ENCODE measurements at regions not wholly inside any gene's neighbourhood (a gene's known extent, or its start where the extent isn't known, plus 50 kb on each side); places are given as distances from the start of the nearest gene placed in this dataset.
"Not testable (repeated sequence)": the region's sequence is repeated elsewhere in the genome, so short reads cannot be mapped to it uniquely, and the experiment has no call there.

DNA sequence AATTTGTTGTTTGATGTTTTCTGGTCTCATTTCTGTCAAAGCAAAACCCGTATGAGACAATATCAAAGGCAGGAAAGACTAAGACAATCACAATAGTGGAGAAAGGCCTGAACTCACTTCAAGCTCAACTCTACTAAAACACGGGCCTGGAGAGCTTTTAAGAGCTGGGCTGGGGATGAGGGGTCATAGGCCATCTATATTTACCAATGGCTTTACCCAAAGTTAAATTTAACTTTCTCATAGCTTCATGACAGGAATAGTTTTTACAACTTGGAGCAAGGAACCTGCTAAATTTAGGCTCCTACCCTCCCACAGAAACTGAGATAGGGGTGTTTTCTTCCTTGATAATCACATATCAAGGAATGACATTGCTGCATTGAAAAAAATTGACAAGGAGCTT, 223.4 kb upstream of the CHORDC1 start:
- no peak for DNase-seq (ENCODE audit: low read depth in 2 of 2)

DNA sequence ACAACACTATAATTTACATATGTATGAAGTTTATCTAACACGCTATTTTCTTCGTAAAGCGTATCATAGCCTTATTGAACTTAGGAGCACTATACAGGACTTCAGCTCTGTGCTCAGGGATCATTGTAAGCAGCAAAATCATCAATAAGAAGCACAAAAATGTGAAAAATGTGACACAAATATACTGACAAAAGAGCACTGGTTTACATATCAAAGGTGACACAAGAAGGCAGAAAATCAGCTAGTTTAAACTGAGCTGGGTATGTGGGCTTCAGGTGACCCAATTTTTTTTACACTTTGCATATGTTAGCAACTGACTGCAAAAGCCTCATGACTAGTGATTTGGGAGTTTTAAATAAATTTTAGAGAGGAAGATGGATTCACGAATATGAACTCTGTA, 215.2 kb upstream of the CHORDC1 start:
- no peak for DNase-seq (ENCODE audit: low read depth in 2 of 2)

DNA sequence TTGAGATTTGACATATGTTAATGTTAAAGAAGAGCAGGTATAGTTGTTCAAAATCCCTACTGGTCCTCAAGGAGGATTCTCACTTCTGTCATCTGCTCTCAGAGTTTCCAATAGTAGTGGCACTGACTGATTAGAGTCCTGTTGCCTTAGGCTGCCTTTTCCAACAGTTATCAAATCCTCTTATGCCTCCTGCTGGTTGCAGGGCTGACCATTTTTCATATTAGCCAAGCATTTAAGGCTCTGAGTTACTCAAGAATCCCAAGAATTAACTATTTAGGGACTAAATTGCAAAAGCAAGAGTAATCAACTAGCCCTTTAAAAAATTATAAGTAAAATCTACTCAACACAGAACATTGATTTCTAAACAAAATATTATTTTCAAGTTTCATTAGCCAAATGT, 212.0 kb upstream of the CHORDC1 start:
- DNase-seq (ENCODE audit: low read depth in 2 of 2) = no peak

DNA sequence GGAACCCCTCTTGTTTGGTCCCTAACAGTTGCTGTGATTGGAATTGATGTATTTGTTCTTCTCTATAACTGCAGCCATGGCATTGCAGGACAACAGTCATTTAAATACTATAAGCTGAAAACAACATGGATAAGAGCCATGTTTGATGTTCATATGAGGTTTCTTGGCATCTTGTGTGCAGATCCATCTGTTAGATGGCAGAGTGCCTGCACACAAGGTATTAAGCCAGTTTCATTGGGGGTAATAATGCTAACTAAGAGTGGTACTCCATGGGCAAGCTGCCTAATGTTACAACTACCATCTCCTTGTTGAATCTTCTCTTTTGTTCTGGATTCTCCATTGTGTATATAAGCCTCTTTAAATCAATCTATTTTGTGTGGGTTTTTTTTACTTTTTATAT, 206.0 kb upstream of the CHORDC1 start:
- DNase-seq (ENCODE audit: low read depth in 2 of 2) = no peak

DNA sequence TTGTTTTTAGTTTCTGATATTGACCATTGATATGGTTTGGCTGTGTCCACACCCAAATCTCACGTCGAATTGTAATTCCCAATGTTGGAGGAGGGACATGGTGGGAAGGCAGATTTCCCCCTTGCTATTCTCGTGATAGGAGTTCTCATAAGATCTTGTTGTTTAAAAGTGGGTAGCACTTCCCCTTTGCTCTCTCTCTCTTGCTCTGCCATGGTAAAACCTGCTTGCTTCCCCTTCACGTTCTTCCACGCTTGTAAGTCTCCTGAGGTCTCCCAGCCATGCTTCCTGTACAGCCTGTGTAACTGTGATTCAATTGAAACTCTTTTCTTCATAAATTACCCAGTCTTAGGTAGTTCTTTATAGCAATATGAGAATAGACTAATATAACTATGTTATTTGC, 203.6 kb upstream of the CHORDC1 start:
- no peak for DNase-seq (ENCODE audit: low read depth in 2 of 2)

DNA sequence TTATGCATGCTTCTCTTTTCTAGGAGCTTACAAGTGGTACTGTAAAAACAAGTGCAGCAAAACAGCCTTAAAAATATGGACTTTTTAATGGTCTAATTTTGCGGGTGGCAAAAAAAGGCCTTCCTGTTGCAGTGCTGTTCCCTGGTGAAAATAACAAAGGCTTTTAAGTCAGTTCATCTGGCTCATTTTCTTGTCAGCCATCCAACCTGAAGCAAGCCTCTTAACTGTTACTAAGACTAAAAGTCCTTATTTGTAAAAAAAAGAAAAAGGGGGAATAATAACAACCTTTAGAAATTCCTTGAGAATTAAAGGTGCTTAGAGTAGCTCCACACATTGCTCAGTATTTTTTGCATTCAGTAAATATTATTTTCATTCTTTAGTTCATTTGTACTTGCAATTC, 200.5 kb upstream of the CHORDC1 start:
- no peak for DNase-seq (ENCODE audit: low read depth in 2 of 2)

DNA sequence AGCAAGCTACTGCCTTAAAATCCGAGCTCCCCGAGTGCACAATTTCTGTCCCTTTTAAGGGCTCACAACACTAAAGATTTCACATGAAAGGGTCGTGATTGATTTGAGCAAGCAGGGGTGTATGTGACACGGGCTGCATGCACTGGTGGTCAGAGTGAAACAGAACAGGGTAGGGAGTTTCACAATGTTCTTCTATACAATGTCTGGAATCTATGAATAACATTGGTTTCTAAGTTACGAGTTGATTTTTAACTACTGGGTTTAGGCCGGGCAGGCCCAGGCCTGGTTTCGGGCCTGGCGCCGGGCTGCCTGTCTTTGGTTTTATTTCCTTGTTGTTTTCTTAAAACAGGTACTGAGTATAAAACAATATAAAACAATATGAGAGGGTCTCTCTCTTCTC, 199.9 kb upstream of the CHORDC1 start:
- DNase-seq (ENCODE audit: low read depth in 2 of 2) = not testable (repeated sequence)

DNA sequence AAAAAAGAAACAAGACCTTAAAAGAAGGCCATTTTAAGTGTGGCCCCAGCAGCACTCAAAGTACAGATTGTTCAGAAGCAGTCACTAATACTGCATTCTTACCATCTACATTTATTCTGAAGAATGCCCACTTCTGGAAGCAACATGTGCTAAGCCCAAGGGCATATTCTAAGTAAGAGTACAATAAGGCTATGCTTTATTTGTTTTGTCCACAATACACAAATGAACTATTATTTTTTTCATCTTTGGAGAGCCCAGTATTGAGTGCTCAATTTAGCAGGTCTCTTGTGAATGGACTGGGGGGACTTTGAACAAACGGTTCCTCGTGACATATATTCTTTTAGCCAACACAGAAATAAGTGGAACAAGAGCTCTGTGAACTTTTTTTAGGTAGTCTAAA, 191.4 kb upstream of the CHORDC1 start:
- DNase-seq (ENCODE audit: low read depth in 2 of 2) = no peak

DNA sequence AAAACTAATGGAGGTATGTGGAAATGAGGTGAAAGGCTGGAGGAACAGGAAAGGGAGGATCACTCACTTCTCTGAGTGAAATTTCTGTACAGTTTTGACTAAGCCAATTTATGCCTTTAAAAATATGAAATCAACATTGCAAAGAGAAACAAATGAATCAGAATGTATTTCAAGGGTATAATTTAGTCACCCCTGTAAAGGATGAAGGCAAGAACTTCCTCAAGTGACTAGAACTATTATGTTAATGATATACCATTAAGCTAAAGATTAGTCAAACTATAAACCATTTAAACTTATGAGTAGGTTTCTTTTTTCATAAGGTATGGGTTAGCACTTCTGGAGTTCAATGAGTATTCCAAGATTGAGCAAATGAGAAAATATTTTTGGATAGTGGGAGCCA, 184.5 kb upstream of the CHORDC1 start:
- DNase-seq (ENCODE audit: low read depth in 2 of 2) = no peak

DNA sequence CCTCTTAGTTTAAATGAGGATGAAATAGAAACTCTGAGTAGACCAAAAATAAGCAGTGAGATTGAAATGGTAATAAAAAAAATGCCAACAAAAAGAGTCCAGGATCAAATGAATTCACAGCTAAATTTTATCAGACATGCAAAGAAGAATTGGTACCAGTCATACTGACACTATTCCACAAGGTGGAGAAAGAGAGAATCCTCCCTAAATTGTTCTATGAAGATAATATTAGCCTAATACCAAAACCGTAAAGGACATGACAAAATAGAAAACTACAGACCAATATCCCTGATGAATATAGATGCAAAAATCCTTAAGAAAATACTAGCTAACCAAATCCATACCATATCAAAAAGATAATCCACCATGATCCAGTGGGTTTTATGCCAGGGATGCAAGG, 169.8 kb upstream of the CHORDC1 start:
- DNase-seq (ENCODE audit: low read depth in 2 of 2) = no peak

DNA sequence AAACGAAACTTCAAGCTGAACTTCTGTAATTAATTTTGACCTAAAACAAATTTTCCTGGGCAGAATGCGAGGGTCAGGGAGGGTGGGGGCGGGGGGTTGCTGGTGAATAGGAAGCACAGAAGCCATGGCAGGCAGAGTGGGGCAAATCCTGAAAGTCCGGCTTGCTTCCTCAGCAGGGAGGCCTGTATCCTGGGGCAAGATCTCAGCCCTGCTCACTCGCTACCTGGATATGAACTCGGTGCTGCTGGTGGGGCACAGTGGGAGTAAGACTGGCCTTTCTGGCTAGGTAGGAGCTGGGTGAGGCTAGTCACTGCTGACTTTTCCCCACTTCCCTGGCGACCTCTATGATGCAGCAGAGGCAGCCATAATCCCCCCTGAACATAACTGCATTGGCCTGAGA, 168.9 kb upstream of the CHORDC1 start:
- DNase-seq (ENCODE audit: low read depth in 2 of 2) = no peak

DNA sequence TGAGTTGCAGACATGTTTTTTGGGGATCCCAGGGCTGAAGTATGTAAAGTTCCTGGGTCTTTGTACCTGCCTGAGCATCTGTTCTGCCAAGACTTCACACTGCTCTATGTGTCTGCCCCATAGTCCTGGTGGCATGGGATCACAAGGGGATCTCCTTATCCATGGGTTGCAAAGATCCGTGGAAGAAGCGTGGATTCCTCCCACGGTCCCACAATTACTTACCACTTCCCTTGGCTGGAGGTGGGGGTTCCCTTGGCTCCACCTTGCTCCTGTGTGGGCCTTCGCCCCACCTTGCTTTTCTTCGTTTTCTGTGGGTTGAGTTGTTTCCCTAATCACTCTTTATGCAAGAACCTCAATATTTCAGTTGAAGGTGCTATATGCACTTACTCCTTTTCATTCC, 157.4 kb upstream of the CHORDC1 start:
- no peak for DNase-seq (ENCODE audit: low read depth in 2 of 2)

DNA sequence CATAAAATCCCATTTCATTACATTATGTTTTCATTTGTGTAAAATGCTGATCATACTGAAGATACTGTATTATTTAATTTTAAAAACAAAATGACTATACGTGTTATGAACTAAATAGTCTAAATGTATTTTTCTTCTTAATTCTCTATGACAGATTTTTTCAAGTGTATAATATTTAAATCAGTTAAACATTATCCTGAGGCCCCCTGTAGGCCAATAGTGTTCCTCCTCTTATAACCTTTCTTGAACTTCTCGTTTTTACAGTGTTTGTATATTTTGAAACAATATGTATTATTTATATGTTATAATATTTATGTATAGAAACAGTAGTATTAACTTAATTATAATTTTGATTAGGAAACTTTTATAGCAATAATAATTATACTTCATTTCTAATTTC, 151.1 kb upstream of the CHORDC1 start:
- no peak for DNase-seq (ENCODE audit: low read depth in 2 of 2)

DNA sequence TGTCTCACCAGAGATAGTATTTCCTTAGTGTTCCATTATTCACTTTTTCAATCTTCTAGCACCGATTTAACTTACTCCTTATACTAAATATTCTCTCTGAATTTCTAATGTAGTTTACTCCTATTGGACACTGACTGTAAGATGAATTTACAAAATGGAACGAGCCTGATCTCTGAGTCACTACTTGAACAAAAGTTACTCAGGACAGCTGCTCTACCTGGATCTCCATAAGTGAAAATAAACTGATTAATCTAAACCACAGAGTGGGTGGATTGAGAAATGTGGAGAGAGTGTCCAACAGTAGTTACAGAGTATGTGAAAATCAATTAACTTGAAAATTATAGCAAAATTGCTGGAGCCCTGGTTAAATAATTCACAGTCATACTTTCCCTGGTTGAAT, 141.7 kb upstream of the CHORDC1 start:
- no peak for DNase-seq (ENCODE audit: low read depth in 2 of 2)

DNA sequence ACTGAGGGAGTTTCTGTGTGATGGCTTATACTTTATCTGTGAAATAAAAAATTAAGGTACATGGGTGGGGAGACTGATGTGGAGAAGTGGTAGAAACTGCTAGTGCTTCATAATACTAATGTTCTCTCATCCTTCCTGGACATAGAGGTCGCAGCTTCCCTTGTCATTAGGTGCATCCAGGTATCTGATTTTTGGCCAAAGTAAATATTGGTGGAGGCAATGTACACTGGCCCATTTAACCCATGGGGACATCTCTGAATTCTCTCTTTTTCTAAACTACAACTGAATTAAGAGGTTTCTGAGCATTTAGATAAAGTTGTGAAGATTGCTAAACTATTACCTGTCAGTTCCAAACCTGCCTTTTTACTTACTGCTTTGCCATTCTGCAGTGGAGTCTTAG, 140.9 kb upstream of the CHORDC1 start:
- no peak for DNase-seq (ENCODE audit: low read depth in 2 of 2)

DNA sequence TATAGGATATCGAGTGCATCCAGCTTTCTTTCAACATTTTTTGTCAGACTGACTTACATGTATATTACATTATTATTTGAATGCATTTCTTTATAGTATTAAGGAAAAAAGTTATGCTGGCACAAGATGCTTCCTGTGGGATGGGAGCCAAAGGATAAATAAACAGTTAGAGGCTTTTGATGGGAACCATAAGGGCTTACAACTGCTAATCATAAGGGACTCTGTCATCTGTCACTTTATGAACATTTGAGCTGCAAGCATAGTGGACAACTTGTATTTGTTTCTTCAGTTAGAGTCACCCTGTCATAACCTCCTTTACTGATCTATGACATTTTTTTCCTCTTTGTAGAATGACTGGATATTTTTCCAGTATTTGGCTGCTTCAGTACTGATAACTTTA, 132.4 kb upstream of the CHORDC1 start:
- DNase-seq (ENCODE audit: low read depth in 2 of 2) = no peak

DNA sequence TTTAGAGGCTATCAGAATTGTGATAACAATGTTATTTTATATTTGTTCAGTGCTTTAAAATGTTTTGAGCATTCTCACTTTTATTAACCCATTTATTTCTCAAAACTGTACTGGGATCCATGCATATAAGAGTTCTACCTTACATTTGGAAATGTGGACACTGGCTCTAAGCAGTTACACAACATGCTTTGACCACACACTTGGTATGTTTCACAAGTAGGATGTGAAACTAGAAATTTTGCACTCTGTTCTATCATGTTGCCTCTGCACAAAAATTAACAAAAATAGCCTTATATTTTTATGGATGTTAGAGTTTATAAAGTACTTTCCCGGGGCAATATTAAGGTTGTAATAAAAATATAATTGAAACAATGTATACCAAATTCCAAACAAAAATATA, 126.9 kb upstream of the CHORDC1 start:
- no peak for DNase-seq (ENCODE audit: low read depth in 2 of 2)

DNA sequence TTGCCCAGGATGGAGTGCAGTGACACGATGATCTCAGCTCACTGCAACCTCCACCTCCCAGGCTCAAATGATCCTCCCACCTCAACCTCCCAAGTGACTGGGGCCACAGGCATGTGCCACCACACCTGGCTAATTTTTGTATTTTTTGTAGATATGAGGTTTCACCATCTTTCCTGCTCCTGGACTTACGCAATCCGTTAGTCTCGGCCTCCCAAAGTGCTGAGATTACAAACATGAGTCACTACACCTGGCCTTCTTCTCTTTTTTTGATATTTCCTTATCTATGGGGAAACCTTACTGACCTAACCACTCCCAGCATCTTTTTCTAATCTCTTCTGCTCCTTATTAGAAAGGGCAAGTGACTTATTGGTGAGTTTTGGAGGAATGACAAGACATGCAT, 121.7 kb upstream of the CHORDC1 start:
- DNase-seq (ENCODE audit: low read depth in 2 of 2) = no peak

DNA sequence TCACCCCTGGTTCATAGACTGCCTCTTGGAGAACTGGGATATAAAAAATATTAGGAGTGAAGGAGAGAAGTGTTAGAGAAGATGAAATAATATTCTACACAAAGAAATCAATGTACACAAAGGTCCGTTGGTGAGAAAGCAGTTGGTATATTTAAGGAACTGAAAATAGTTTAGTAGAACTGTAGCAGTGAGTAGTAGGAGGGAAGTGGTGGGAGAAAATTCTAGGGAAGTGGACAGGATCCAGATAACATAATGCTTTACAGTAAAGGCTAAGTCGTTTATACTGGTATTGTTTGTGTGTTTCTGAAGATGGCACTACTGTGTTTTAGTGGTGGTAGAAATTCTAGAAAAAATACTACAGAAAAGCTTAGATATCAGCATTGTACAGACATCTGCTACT, 120.8 kb upstream of the CHORDC1 start:
- no peak for DNase-seq (ENCODE audit: low read depth in 2 of 2)

DNA sequence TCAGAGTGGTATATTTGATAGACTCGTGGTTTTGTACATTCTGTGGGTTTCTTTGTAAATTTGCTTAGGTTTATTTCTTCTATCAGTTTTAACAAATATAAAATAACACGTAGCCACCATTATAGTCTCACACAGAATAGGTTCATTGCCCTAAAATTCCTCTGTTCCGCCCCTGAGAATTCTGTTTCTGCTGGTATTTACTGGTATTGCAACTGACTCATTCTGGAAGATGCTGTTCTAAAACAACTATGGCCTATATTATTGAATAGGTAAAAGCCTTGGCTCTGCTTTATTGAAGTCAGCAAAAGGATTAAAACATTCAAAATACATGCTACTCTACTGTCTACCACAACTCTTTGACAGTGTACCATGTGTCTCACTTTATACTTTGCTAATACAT, 119.1 kb upstream of the CHORDC1 start:
- no peak for DNase-seq (ENCODE audit: low read depth in 2 of 2)

DNA sequence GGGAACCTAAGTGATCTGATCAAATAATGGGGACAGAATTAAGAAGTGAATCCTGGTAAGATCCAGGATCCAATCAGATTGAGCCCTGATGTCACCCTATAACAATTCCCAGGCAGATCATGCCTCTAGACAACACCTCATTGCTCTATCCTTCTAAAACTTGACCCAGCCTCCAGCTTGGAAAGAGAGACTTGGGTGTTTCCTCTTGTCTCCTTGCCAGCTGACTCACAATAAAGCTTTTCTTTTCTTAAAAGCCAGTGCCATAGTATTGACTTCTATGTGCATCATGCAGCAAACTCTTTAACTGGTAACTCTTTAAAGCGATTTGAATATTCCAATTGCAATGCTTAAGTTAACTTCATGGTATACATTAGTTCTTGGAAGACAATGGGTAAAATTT, 109.6 kb upstream of the CHORDC1 start:
- no peak for DNase-seq (ENCODE audit: low read depth in 2 of 2)

DNA sequence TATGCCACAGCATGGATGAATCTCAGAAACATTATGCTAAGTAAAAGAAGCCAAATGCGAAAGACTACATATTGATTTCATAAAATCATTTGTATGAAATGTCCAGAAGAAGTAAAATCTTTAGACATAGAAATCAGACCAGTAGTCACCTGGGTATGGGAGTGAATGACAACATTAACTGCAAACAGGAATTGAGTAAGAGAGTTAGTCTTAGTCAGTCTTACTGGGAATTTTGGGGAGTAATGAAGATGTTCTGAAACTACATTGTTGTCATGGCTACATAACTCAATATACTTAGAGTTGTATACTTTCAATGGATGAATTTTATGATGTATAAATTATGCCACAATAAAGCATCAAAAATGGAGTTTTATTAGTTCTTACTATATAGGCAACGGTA, 107.8 kb upstream of the CHORDC1 start:
- DNase-seq (ENCODE audit: low read depth in 2 of 2) = no peak

DNA sequence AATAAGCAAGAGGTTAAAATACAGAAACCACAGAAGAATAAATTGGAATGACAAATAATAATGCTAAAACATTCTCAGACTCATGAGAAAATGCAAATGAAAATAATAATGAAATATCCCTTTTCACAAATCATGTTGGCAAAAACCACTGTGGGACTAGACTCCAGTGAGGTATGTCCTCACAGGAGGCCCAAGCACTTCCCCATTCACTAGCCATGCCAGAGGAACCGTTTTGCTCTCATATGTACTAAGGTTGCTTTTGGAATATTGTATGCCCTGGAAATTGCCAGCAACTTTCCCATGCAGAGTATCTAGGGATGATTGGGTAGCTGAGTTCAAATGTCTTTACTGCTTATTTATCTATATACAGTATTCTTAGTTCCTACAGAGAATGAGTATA, 106.2 kb upstream of the CHORDC1 start:
- DNase-seq (ENCODE audit: low read depth in 2 of 2) = no peak

DNA sequence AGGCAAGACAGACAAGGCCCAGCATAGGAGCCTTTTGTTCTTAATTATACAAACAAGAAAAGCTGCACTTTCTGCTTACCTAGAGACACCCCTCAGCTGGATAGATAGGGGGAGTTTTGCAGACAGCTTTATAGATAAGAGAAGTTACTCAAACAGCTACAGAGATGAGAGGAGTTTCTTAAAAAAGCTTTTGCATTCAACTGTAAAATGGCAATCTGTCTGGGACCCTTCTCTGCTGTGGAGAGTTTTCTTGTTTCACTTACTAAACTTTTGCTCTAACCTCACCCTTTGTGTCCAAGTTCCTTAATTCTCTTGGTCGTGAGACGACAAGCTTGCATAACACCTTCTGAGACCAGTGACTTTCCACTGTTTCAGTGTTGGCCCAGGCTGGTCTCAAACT, 103.8 kb upstream of the CHORDC1 start:
- DNase-seq (ENCODE audit: low read depth in 2 of 2) = no peak

DNA sequence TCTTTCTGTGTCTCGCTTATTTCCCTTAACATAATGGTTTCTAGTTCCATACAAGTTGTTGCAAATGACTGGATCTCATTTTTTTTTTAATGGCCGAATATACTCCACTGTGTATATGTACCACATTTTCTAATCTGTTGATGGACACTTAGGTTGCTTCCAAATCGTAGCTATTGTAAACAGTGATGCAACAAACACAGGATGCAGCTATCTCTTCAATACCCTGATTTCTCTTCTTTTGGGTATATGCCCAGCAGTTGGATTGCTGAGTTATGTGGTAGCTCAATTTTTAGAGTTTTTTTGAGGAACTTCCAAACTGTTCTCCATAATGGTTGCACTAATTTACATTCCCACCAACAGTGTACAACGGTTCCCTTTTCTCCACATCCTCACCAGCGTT, 100.4 kb upstream of the CHORDC1 start:
- DNase-seq (ENCODE audit: low read depth in 2 of 2) = no peak

Data from stimulated activated CD4-positive, alpha-beta T cell treated with anti-CD3 and anti-CD28 coated beads, Interleukin-1b, Interleukin-23, amount 100 ng/mL, for 4 hours (primary cell).